HG02798 (cell line): ENCODE measurements at regions not wholly inside any gene's neighbourhood (a gene's known extent, or its start where the extent isn't known, plus 50 kb on each side); places are given as distances from the start of the nearest gene placed in this dataset.
"Not testable (repeated sequence)": the region's sequence is repeated elsewhere in the genome, so short reads cannot be mapped to it uniquely, and the experiment has no call there.

ENCODE experiments used
- ATAC-seq: cut with Tn5 transposase; IDR thresholded peaks from one replicate; pipeline ENCODE4 v1.9.1; 2021; ENCODE audit warnings: mild to moderate bottlenecking; ENCODE audit not compliant: unreplicated experiment, poor library complexity

DNA sequence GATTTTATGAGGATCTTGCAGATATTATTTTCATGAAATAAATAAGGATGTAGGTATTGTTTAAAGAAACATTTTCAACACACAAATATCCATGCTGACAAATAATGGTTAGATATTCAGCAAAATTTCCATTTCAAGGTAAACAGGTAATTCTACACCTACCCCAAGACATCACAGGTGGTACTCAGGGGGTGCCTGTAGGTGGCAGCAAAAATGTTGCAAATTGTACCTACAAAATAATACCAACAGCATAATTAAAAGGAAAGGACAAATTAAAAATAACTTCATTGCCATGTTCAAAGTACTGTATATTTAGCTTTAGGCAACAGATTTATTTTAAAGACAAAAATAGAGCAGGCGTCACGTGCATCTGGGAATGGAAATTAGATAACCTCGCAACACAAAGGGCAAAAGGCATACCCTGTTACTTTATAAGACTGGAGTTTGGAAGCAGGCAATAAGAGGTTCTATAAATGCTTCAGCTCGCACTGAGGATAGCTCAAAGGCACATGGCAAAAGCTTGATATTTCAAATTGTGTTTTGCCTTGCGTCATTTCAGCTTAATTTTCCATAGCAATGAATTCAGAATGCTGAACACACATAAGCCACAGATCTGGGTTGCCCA lies 630.5 kb downstream of the TDRD15 start:
- ATAC-seq = no peak

DNA sequence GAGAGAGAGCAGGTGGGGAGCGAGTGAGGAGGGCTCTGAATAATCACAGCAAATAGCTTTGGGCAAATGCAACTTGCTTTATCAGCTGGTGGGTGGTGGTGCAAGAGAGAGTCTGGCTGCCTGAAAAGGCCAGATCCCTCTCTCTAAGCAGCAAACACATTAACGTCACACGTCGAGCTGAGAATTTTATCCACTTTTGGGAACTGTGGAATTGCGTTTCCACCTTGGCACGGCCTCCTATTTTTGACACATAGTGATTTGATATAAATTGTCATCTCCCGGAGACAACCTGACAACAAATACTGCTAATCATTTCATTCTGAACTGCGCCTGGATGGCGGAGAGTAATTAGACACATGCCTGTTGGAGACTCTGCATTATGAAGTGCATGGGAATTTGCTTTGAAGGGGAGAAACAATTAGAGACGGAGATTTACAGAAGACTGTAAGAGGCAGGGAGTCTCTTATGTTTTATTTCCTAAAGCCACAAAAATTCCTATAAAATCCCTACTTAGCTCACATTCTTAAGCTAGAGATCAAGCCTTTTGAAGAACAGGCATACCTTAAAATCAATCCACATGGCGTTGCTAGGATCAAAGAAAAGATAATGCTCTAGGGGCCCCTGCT lies 634.1 kb downstream of the TDRD15 start:
- no peak for ATAC-seq

DNA sequence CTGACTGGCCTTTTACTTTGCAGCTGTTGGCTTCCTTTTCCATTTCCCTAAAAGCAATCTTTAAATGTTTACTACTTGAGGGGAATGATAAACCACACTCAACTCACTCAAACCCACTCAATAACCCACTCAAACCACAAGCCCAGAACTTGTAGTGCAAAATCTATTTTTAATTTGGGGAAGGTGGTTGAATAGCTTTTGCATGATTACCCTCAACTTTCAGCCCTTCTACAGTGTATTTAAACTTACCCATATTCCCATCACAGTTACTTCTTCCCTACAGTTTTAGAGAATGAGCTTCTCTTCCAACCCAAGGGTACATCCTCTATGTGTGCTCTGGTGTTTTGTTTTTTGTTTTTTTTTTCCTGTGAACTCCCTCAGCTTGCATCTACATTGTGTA lies 636.1 kb downstream of the TDRD15 start:
- no peak for ATAC-seq

DNA sequence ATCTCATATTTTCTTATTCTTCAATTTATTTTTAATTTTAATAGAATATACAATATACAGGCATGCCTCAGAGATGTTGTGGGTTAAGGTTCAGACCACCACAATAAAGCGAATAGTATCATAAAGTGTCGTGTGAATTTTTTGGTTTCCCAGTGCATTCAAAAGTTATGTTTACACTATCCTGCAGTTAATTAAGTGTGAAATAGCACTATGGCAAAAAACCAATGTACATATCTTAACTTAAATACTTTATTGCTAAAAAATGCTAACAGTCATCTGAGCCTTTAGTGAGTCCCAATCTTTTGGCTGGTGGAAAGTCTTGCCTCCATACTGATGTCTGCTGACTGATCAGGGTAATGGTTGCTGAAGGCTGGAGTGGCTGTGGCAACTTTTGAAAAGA lies 637.6 kb downstream of the TDRD15 start:
- ATAC-seq = no peak

DNA sequence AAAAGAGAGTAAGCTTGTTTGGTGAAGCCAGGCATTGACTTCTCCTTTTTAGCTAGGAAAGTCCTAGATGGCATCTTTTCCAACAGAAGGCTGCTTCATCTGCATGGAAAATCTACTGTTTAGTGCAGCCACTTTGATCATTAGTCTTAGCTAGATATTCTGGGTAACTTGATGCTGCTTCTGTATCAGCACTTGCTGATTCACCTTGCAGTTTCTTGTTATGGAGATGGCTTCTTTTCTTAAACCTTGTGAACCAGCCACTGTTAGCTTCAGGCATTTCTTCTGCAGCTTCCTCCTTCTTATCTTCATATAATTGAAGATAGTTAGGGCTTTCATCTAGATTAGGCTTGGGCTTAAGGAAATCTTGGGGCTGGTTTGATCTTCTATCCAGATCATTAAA lies 639.7 kb downstream of the TDRD15 start:
- no peak for ATAC-seq

DNA sequence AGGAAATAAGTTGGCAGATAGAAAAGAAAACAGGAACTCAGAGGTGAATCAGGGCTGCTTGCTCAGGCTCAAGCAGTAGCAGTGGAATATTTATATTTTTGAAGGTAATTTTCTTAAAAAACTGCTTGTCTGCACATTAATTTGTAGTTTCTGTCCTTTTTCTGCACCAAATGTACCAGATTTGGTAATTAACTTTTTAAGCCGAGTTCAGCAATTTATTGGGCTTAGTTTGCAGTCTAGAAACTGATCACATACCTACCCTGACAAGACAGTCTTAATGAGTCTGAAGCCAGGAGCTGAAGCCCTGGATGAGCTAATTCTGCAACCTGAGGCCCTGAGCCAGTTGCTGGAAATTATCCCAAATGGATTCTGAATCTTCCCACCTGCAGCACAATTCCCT lies 647.0 kb downstream of the TDRD15 start:
- no peak for ATAC-seq

DNA sequence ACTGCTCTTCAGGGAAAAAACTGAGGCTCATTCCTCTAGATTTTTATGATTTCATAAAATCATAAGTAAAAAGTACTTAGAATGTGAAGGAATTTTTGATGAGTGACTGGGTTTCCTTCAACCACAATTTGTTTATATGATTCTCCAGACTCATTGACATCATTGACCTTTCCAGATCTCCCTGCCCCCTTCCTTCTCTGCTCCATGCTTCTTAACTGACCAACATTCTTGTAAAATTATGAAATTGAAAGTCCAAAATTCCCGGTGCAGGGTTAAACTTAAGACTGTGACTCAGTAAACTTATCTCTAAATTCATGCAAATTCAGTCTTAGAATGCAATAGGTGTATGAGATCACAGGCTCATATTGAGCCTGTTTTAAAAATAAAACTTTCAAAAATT lies 648.9 kb downstream of the TDRD15 start:
- ATAC-seq = no peak

DNA sequence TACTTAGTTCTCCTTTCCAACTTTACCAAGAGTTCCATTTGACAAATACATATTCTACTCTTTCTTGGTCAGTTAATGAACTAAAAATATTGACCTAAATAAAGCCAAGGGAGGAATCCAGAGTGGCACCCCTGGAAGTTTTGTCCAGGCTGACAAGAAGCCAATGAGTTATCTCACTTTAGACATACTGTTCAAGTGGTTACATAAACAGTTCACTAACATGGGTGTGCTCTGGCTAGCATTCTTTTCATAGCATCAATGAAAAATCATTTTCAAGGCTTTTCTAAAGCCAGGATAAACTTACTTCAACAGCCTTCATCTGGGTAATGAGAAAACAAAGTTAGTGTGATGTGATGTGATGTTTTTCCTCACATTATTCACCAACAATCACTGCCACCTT lies 649.4 kb downstream of the TDRD15 start:
- ATAC-seq = no peak

DNA sequence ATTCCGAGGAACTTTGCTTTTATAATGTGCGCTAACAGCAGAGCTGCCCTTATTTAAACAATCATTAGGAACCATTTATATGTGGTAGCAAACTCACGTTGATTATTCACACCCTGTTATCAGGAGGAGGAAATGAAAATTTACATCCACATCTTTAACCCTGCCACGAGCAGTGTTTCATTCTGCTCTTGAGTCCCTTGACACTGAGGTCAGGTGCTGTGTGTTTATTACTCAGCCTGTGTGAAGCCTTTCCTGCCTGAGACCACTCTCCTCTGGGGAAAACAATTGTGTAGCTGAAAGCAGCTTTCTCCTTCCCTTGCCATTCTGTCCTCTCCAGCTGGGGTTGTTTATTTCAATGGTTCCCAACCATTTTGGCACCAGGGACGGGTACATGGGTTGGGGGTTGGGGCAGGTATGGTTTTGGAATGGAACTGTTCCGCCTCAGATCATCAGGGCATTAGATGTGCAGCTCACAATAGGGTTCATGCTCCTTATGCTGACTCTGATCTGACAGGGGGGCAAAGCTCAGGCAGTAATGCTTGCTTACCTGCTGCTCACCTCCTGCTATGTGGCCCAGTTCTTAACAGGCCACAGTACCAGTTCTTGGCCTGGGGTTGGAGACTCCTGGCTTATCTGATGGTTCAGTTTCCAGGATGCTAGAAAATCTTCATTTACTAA lies 651.1 kb downstream of the TDRD15 start:
- no peak for ATAC-seq

DNA sequence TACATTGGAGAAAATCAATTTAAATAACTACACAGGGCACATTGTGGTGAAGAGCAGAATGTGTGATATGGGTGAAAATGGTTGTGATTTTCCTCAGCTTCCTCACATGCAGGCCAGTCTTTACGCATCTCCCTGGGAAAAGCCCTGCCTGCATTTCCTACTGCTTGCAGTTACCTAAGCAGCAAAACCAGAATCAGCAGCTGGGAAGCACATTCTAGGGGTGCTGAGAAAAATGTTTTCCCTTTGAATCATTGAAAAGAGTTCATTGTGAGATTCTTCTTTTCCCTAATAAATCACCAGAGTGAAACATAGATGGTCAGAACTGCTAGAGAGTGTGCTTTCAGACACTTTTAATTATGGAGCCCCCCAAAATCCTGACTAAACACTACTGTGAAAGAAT lies 656.0 kb downstream of the TDRD15 start:
- ATAC-seq = no peak

DNA sequence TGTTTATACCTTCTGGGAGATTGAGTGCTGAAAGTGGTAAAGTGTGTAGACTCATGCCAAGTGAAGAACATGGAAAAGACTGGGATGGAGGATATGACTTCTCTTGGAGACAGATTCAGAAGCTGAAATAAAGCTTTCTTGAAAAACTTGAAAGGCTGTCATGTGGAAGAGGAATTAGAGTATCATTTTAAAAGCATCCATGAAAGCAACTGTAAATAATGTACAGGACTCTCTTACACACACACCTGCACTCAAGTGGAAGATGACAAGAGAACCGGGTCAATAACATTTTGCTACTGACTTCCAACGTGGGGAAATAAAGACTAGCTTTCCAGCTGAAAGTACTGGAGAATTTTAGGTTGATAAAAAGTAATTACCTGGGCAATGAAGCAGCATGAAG lies 658.2 kb downstream of the TDRD15 start:
- ATAC-seq = no peak

DNA sequence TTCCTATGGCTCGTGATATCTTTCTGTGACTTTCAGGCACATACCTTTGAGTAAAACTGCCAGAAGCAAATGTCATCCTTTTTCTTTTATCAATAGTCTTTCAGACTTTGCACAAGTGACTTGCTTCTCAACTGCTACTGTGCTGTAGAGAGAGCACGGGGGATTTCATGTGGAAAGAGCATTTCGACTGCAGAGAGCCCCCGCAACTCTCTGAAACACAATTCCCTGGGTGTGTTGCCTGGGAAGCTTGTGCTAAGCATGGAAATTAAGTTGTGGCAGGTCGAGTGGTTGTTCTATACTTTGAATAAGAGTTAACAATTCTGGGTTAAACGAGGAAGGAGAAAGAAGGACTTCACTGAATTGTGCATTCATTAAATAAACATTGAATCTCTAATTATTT lies 659.1 kb downstream of the TDRD15 start:
- ATAC-seq = no peak

DNA sequence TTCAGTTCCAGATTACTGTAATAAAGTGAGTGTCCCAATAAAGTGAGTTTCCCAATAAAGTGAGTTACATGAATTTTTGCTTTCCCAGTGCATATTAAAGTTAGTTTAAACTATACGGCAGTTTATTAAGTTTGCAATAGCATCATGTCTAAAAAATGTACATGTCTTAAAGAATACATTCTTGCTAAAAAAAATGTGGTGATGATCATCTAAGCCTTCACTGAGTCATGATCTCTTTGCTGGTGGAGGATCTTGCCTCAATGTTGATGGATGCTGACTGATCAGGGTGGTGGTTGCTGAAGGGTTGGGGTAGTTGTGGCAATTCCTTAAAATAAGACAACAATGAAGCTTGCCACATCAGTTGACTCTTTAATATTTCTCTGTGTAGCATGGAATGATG lies 664.2 kb downstream of the TDRD15 start:
- no peak for ATAC-seq

DNA sequence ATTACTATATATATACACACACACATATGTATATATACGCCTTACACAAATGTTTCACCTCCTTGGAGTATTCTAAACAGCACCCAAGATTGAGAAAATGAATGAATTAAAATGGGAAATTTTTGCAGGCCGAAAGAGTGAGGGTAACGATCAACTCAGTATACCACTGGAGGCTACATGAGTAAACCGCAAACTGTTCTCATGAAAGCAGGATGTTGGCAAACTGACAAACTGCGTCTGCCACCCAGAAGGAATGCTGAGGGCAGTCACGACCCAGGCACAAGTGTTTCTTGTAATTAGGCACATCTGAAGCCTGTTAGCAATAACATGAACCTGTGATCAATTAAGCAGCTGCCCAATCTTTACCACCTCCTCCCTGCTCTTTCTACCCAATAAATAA lies 666.5 kb downstream of the TDRD15 start:
- ATAC-seq = not testable (repeated sequence)

DNA sequence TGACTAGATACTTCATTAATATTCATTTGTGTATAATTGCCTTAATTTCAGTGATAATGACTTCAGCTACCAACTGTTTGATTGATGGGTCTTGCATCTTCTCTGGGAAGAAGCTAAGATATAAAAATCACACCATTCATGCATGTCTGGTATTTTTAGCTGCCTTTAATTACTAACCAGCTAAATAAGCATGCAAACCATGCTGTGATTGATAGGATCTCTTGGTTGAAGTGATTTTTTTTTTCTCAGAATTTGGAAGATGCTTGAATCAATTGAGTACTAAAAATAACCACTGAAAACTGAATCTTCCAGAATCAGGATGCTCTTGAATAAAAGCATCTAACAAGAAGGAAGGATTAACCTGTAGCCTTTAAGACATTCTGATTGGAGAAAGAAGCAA lies 668.8 kb downstream of the TDRD15 start:
- ATAC-seq = no peak

DNA sequence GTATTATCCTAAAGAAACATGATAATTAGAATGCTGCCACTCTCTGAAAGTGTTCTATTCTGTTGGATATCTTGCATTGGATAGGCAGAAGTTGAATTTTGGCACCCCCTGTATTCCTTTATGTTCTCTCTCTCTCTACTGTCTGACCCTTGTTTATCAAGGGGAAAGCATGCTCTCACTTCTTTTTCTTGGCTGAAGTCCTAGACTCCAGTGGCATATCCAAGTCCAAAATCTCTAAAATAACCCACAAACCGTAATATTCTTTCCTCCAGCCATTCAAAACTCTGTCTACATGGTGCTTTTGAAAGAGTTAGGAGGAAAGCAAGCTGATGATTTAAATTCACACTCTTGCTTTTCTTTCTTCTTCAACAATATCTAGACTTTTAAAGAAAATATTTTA lies 669.7 kb downstream of the TDRD15 start:
- no peak for ATAC-seq

DNA sequence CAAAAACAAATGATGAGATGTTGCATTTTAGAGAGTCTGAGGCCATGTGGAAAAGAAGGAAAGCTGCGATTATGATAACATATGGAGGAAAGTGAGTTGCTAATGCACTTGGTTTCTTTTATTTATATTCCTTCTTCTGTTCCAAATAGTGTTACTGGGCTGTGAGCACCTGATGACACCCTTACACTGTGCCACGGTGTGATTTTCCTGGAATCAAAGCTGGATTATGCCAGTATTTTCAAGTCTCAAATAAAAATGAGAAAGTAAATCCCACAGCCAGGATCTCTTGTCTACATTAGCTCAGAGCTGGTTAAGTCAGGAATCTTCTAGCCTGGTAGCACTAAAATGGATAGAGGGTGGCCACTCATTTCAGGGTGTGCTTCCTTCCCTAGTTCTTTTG lies 670.8 kb downstream of the TDRD15 start:
- ATAC-seq = no peak

DNA sequence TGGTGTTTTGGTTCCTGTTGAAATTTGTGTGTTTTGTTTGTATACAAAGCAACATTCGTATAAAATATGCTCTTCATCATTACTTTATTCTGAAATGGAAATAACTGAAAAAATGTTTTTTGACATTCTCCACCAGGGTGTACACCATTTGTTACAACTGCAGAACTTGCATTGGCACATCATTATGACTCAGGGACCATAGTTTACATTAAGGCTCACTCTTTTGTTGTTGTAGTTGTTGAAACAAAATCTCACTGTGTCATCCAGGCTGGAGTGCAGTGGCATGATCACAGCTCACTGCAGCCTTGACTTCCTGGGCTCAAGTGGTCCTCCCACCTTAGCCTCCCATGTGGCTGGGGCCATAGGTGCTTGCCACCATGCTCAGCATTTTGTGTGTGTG lies 676.6 kb downstream of the TDRD15 start:
- ATAC-seq = no peak

DNA sequence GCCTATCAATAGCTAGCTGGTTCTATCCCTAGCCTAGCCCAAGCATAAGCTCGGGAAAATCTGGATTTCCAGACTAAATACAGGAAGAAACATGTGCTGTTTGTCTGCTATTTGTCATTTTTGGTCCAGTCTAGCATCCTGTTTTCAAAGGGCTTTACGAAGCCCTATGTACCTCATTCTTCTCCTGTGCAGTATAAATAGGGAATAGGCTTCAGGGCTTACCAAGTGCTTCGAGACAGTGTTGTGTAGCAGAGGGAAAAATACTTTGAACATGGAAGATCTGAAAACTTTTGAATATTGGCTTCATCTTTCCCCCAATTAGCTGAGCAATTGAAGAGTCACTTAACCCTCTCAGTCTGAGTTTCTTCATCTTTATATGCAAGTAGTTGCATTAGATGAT lies 679.8 kb downstream of the TDRD15 start:
- no peak for ATAC-seq

DNA sequence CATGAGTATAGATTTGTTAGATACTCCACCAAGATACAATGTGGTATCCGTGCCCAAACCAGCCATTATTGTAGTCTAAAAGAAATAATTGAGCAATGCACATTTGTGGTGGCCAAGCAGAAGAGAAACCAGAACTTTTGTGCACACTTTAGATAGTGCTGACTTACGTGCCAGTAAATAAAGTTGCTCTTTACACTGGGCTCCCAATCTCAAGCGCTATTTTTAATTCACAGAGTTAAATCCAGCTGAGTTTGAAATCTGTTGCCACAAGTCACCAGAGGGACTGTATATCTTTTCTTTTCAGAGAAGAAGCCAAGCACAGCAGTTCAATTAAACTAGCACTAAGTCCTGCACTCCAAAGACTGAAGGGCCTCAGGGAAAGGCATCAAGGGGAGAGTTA lies 680.4 kb downstream of the TDRD15 start:
- ATAC-seq = no peak

DNA sequence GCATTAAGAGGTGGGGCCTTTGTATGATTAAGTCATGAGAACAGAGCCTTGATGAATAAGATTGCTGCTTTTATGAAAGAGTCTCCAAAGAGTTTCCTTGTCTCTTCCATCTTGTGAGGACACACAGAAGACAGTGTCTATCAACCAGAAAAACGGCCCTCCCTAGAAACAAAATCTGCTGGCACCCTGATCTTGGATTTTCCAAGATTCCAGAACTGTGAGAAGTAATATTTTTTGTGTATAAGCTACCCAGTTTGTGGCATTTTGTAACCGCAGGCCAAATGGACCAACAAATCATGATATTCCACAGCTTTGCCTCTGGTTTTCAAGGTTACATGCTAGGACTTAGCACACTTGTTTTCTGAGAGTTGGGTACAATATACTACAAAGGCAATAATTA lies 687.8 kb downstream of the TDRD15 start:
- no peak for ATAC-seq

DNA sequence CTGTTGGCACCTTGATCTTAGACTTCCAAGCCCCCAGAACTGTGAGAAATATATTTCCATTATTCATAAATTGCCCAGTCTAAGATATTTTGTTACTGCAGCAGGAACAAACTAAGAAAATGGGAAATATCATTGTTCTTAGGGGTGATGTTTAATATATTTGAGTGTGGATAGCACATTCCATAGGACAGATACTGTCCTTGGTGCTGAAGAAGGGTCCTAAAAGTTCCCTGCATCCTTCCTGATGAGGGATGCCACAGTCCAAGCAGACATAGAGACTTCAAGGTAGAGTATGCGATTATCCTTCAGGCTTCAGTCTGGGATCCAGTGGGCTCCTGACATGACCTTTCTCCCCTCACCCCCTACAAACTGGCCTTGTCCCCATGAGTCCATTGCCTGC lies 689.0 kb downstream of the TDRD15 start:
- ATAC-seq = no peak
